ENCODE measurements at regions not wholly inside any gene's neighbourhood (a gene's known extent, or its start where the extent isn't known, plus 50 kb on each side); places are given as distances from the start of the nearest gene placed in this dataset.

- DNase-seq: no peak
Measured at GRCh38 chr2:120854766-120855530, 119.3 kb downstream of the GLI2 start.

DNA sequence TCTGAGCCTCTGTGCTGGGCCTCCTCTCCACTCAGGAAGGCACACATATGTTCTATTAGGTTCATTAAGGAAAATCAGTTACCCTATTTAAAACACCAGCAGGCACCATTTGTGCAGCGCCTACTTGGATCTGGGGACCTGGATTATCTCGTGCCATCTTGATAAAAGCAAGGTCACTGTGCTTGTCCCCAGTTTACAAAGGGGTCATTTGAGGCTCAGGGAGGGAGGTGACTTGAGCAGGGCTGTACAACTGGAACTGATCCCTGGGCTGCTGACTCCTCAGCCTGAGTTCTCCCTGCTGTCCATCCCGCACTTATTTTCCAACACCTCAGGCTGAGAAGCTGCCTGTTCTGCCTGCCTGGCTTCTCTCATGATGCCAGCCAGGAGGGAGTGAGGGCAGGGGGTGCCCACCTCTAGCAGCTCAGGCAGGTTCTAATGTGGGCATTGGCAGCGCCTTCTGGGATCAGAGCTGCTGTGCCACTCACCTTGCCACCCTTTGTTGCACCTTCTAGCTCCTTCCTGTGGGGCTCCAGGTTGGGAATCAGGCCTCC lies 120.3 kb downstream of the GLI2 start:
- no peak for DNase-seq

- no peak for DNase-seq
Measured at GRCh38 chr2:120856421-120856862, 120.8 kb downstream of the GLI2 start.

DNA sequence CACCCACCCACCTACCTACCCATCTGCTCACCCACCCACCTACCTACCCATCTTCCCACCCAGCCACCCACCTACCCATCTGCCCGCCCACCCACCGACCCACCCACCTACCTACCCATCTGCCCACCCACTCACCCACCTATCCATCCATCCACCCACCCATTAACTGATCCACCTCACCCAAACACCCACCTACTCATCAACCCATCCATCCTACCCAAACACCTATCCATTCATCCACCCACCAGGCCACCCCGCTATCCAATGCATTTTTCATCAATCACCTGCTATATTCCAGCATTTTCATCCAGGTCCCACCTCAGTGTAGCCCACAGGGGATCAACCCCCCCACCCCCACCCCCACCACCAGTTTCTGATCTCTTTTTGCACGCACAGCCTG lies 121.8 kb downstream of the GLI2 start:
- DNase-seq: no peak

- DNase-seq: no peak
Measured at GRCh38 chr2:120857931-120858330, 122.3 kb downstream of the GLI2 start.

GRCh38 chr2:120858361-120859106 lies 122.9 kb downstream of the GLI2 start:
- DNase-seq: no peak

GRCh38 chr2:120859128-120859527 lies 123.5 kb downstream of the GLI2 start:
- DNase-seq: no peak

GRCh38 chr2:120859814-120860578 lies 124.3 kb downstream of the GLI2 start:
- no peak for DNase-seq

- DNase-seq: no peak
Measured at GRCh38 chr2:120860579-120860922, 124.9 kb downstream of the GLI2 start.

DNA sequence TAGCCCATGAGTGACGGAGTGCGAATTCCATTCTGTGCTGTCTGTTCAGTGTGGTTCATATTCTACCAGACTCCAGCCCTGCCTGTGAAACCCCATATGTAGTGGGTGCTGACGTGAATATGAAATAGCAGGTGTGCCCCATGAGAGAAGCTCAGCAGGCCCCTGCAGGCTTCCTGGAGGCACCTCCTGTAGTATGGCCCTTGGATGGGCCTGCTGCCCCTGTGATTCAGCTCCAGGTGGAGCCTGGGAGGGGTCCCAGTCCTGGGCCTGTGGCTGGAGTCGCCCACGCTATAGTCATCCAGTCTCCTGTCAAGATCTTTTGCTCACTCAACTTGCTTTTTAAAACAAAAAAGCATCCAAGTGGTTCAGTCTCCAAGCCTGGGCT lies 125.5 kb downstream of the GLI2 start:
- DNase-seq: no peak

- no peak for DNase-seq
Measured at GRCh38 chr2:120861576-120862191, 126.0 kb downstream of the GLI2 start.

GRCh38 chr2:120862201-120863060 lies 126.8 kb downstream of the GLI2 start:
- DNase-seq: no peak

- no peak for DNase-seq
Measured at GRCh38 chr2:120863146-120863545, 127.5 kb downstream of the GLI2 start.

DNA sequence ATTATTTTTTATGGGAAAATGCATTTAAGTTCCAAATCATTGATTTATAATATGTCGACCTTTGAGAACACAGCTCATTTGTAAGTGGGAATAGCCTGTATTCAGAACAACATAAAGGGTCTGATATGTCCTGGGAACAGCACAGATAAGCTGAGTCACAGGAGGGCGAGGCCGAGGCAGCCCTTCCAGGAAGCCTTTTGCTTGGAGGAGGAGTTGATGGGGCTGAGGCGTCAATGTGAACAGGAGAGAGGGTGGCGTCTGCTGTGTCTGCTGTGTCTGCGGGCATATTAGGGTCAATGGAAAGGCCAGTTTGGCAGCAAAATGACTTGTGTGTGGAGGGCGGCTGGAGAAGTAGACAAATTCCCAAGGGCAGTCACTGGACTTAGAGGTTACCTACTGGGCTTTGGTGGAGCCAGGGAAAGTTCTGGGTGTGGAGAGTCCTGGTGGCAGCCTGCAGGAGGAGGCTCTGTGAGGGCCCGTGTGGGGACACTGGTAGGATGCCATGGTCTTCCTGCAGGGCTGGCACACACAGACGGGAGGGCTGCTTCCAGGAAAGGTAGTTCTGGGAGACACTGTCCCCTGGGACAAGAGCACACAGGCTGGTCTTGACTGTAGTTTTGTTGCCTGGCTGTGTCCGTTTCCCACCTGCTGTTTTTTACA lies 128.1 kb downstream of the GLI2 start:
- no peak for DNase-seq

GRCh38 chr2:120864981-120865380 lies 129.3 kb downstream of the GLI2 start:
- DNase-seq: no peak

- no peak for DNase-seq
Measured at GRCh38 chr2:120865656-120866055, 130.0 kb downstream of the GLI2 start.

GRCh38 chr2:120866071-120866470 lies 130.4 kb downstream of the GLI2 start:
- no peak for DNase-seq

GRCh38 chr2:120866483-120867140 lies 130.9 kb downstream of the GLI2 start:
- DNase-seq: no peak

GRCh38 chr2:120867290-120868241 lies 131.9 kb downstream of the GLI2 start:
- no peak for DNase-seq

DNA sequence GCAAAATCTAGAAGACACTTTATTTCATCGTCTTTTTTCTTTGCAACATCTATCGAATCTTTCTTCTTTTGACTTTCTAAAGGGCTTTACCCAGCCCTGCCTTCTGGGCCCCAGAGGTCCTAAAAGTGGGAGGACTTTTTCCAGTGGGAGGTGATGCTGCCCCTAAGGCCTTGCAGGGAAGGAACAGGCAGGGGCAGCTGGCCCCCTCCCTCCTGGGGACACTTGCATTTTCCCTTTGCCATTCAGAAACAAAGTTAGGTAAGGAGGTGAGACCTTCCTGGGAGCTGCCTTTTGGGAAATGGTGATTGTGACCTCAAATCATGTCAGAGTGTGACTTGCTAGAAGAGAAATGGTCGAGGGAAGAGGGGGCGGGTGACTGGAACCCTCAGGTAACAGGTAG lies 132.7 kb downstream of the GLI2 start:
- no peak for DNase-seq

All from CD4-positive, alpha-beta T cell treated with Interleukin-1 beta for 1 hour (primary cell).